ENCODE measurements at regions not wholly inside any gene's neighbourhood (a gene's known extent, or its start where the extent isn't known, plus 50 kb on each side); places are given as distances from the start of the nearest gene placed in this dataset.

- TF ChIP-seq YY1 (IDR thresholded peaks at IDR 0.05), result no peak
- TF ChIP-seq CTCF (IDR thresholded peaks at IDR 0.05; ENCODE audit: low read depth, low read length, missing input control), result no peak
- TF ChIP-seq, protein P1, sequence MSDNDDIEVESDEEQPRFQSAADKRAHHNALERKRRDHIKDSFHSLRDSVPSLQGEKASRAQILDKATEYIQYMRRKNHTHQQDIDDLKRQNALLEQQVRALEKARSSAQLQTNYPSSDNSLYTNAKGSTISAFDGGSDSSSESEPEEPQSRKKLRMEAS (IDR thresholded peaks at IDR 0.05), result no peak
- no peak for TF ChIP-seq TAF1 (conservative IDR thresholded peaks at IDR 0.05)
Observed at GRCh38 chr10:91080776-91081175, 139.7 kb upstream of the PCGF5 start.
